NCI-H524 treated with DMSO at 0.1 percent for 48 hours (cell line): ENCODE measurements at regions not wholly inside any gene's neighbourhood (a gene's known extent, or its start where the extent isn't known, plus 50 kb on each side); places are given as distances from the start of the nearest gene placed in this dataset.
A peak's percentile ranks its signal among the peaks of the same experiment; 100 is the strongest.

Experiments
- DNase-seq: peaks from one replicate; lab custom pipeline; 2025; lab: John Stamatoyannopoulos, UW

- DNase-seq = peak; percentile 88
Observed at GRCh38 chr6:19753826-19754225, 83.3 kb upstream of the ID4 start.

GRCh38 chr6:19754686-19755085, 82.5 kb upstream of the ID4 start:
- DNase-seq = no peak

- DNase-seq = no peak
Observed at GRCh38 chr6:19755181-19755580, 82.0 kb upstream of the ID4 start.

DNA sequence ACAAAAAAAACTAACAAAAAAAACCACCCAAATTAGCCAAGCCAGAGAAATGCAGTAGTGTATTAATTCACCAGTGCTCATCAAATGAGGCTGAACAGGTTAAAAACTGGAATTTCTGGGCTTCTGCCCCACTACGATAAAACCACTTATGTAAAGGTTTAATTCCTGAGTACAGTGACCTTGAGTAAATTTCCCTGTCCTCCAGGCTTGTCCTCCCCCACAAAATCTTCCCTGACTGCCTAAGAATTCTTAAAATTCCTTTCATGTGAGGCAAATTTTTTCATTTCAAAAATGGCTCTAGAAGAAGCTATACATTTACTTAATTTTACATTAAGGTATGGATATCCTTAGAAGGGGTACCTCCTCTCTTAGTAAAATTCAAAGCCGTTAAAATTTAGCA, 80.1 kb upstream of the ID4 start:
- DNase-seq = no peak

- DNase-seq = no peak
Observed at GRCh38 chr6:19759117-19759880, 77.9 kb upstream of the ID4 start.

GRCh38 chr6:19761121-19761520, 76.0 kb upstream of the ID4 start:
- no peak for DNase-seq

- no peak for DNase-seq
Observed at GRCh38 chr6:19771753-19772336, 65.3 kb upstream of the ID4 start.

DNA sequence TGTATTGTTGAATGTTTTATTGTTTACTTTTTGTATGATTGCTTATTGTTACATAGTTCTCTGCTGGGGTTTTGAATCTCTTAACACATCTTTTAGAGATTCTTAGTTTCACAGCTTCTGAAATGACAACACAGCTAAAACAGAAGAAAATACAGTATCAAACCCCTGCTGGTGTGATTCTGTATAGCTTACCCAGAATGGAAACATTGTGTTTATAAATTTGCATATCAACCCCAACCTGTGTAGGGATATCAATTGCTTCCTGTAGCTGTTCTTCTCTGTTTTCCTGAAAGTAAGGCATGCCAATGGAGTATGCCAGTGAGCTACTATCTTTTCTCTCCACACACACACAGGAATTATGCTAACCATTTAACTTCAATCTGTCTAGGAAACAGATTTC, 64.3 kb upstream of the ID4 start:
- no peak for DNase-seq

GRCh38 chr6:19781269-19781668, 55.9 kb upstream of the ID4 start:
- DNase-seq = no peak

- DNase-seq = no peak
Observed at GRCh38 chr6:19782588-19782987, 54.6 kb upstream of the ID4 start.
